ENCODE measurements at regions not wholly inside any gene's neighbourhood (a gene's known extent, or its start where the extent isn't known, plus 50 kb on each side); places are given as distances from the start of the nearest gene placed in this dataset.
A peak's percentile ranks its signal among the peaks of the same experiment; 100 is the strongest.

- TF ChIP-seq CTCF (IDR thresholded peaks at IDR 0.05) = no peak
- Histone ChIP-seq H3K9me3 (no peaks in the 10 kb centered on the region), H3K4me1 (no peaks in the 10 kb centered on the region), H3K27ac (peak overlapping the region; percentile 46), H3K27me3 (ENCODE audit: insufficient read depth in 3 of 3, low read length in 2 of 3) (peaks cover 0 to 59% (median 15%) of the 10 kb centered on the region in 3 donors), H3K36me3 (ENCODE audit: insufficient read depth in 1 of 2, low read depth in 1 of 2) (no peaks in the 10 kb centered on the region), H3K4me3 (no peak overlapping the region)
- 34 to 40% (median 37%) methylated on average over 12 to 13 of the region's 13 CpGs for WGBS, 3 donors
- DNase-seq (no peak), ATAC-seq (no peak)
- intact Hi-C loops (cut with DNase I) = no loop called here
Observed at GRCh38 chr22:49667236-49667635, 160.4 kb downstream of the BRD1 start.

- ATAC-seq = no peak
- no peak for TF ChIP-seq CTCF (IDR thresholded peaks at IDR 0.05)
- no peak overlapping the region for H3K4me3 ChIP-seq
- no peaks in the 10 kb centered on the region for H3K4me1 ChIP-seq
- WGBS, 3 donors = 55 to 66% (median 64%) methylated on average over 11 of the region's 11 CpGs
- no peaks in the 10 kb centered on the region for H3K36me3 ChIP-seq (ENCODE audit: insufficient read depth in 1 of 2, low read depth in 1 of 2)
- peaks cover 0 to 55% (median 15%) of the 10 kb centered on the region in 3 donors for H3K27me3 ChIP-seq (ENCODE audit: insufficient read depth in 3 of 3, low read length in 2 of 3)
- intact Hi-C loops (cut with DNase I) = no loop called here
- H3K9me3 ChIP-seq = no peaks in the 10 kb centered on the region
- no peak for DNase-seq
- peak overlapping the region; percentile 46 for H3K27ac ChIP-seq
Observed at GRCh38 chr22:49666146-49666809, 161.4 kb downstream of the BRD1 start.

GRCh38 chr22:49664891-49665290 is 162.8 kb downstream of the BRD1 start:
- 54 to 68% (median 54%) methylated on average over 18 of the region's 18 CpGs for WGBS, 3 donors
- intact Hi-C loops (cut with DNase I) = no loop called here
- ATAC-seq (no peak), DNase-seq (no peak)
- Histone ChIP-seq H3K4me1 (no peaks in the 10 kb centered on the region), H3K27ac (no peak overlapping the region), H3K27me3 (ENCODE audit: insufficient read depth in 3 of 3, low read length in 2 of 3) (peaks cover 0 to 50% (median 9%) of the 10 kb centered on the region in 3 donors), H3K9me3 (no peaks in the 10 kb centered on the region), H3K36me3 (ENCODE audit: insufficient read depth in 1 of 2, low read depth in 1 of 2) (no peaks in the 10 kb centered on the region), H3K4me3 (no peak overlapping the region)
- TF ChIP-seq CTCF (IDR thresholded peaks at IDR 0.05) = no peak

GRCh38 chr22:49664371-49664881 is 163.2 kb downstream of the BRD1 start:
- Histone ChIP-seq H3K27me3 (ENCODE audit: insufficient read depth in 3 of 3, low read length in 2 of 3) (peaks cover 0 to 47% (median 9%) of the 10 kb centered on the region in 3 donors), H3K9me3 (no peaks in the 10 kb centered on the region), H3K36me3 (ENCODE audit: insufficient read depth in 1 of 2, low read depth in 1 of 2) (no peaks in the 10 kb centered on the region), H3K4me3 (no peak overlapping the region), H3K4me1 (no peaks in the 10 kb centered on the region), H3K27ac (no peak overlapping the region)
- DNase-seq (no peak), ATAC-seq (no peak)
- intact Hi-C loops (cut with DNase I) = no loop called here
- no peak for TF ChIP-seq CTCF (IDR thresholded peaks at IDR 0.05)
- 30 to 46% (median 44%) methylated on average over 21 of the region's 21 CpGs for WGBS, 3 donors

GRCh38 chr22:49663823-49664222 is 163.8 kb downstream of the BRD1 start:
- no peak for TF ChIP-seq CTCF (IDR thresholded peaks at IDR 0.05)
- no peak for ATAC-seq
- Histone ChIP-seq H3K4me1 (no peaks in the 10 kb centered on the region), H3K27me3 (ENCODE audit: insufficient read depth in 3 of 3, low read length in 2 of 3) (peaks cover 0 to 41% (median 5%) of the 10 kb centered on the region in 3 donors), H3K9me3 (no peaks in the 10 kb centered on the region), H3K4me3 (no peak overlapping the region), H3K27ac (no peak overlapping the region), H3K36me3 (ENCODE audit: insufficient read depth in 1 of 2, low read depth in 1 of 2) (no peaks in the 10 kb centered on the region)
- WGBS, 3 donors = 70 to 85% (median 83%) methylated on average over 7 of the region's 7 CpGs
- intact Hi-C loops (cut with DNase I) = no loop called here
- DNase-seq = no peak

Measured in psoas muscle (tissue), 7 donors.